ENCODE measurements at regions not wholly inside any gene's neighbourhood (a gene's known extent, or its start where the extent isn't known, plus 50 kb on each side); places are given as distances from the start of the nearest gene placed in this dataset.

GRCh38 chr12:131639270-131639940 lies 71.5 kb upstream of the SFSWAP start:
- no peak overlapping the region for H2BK20ac ChIP-seq (ENCODE audit: low read length)
- ChIA-PET CTCF (ENCODE audit: partially characterized antibody) (interaction anchor here (1.3 kb wide), 1 partner anchor 30 kb away, joined by 4 read pairs; no protein-coding TSS in a partner anchor), POLR2A (ENCODE audit: partially characterized antibody) (no interaction called here)
- H4K5ac ChIP-seq (ENCODE audit: insufficient read length, low read depth, low read length) = no peak overlapping the region
- H3K23ac ChIP-seq (ENCODE audit: insufficient read length) = no peak overlapping the region
- DNase-seq (ENCODE audit: low read depth in 1 of 2, low spot score in 2 of 2) (no peak), FAIRE-seq (no peak)
- H4K20me1 ChIP-seq (replicated peaks in 1 of 2; ENCODE audit: control insufficient read depth in 1 of 2, insufficient read depth in 2 of 2, low read length in 2 of 2) = no peaks in the 10 kb centered on the region
- no peak overlapping the region for H2AFZ ChIP-seq (ENCODE audit: low read length)
- 0 out of 2 replicates have a peak overlapping the region, but pooled peaks have one; percentile 10 for H2BK5ac ChIP-seq (ENCODE audit: low read depth, low read length)
- no peaks in the 10 kb centered on the region for H3K79me1 ChIP-seq (ENCODE audit: low read depth, low read length)
- H2AK5ac ChIP-seq (ENCODE audit: low read depth, low read length) = no peak overlapping the region
- H3K79me2 ChIP-seq (ENCODE audit: control insufficient read depth in 1 of 2, insufficient read depth in 2 of 2, low read length in 2 of 2) = no peaks in the 10 kb centered on the region
- peaks cover 11% of the 10 kb centered on the region; the same call in 1 of the 2 replicates for H3K23me2 ChIP-seq (ENCODE audit: low read depth, low read length)
- peaks cover 0 to 11% (median 4%) of the 10 kb centered on the region in 4 experiments; a peak in 4 of 7 replicates for H3K4me1 ChIP-seq (replicated peaks in 1 of 4; ENCODE audit: control insufficient read depth in 3 of 4, insufficient read depth in 4 of 4, low read length in 3 of 4)
- no peak overlapping the region for H3K56ac ChIP-seq (replicated peaks; ENCODE audit: insufficient read length, low read depth, low read length)
- H3K27ac ChIP-seq (ENCODE audit: low read depth, low read length) = no peak overlapping the region
- H2BK12ac ChIP-seq (ENCODE audit: low read depth, low read length) = peak overlapping the region; percentile 60; the same call in 1 of the 2 replicates
- H3K9me3 ChIP-seq (ENCODE audit: insufficient read depth in 2 of 2, low read depth in 1 of 2, low read length in 1 of 2) = no peaks in the 10 kb centered on the region
- H2BK15ac ChIP-seq (ENCODE audit: low read length) = no peak overlapping the region
- H3K36me3 ChIP-seq (ENCODE audit: control insufficient read depth in 2 of 4, insufficient read depth in 4 of 4, low read length in 3 of 4) = no peaks in the 10 kb centered on the region
- WGBS, 2 experiments (ENCODE audit: extremely low coverage in 1 of 2, insufficient coverage in 1 of 2, insufficient read length in 1 of 2, insufficient replicate concordance in 2 of 2, low coverage in 1 of 2, low lambda C conversion rate in 2 of 2, missing lambda C conversion rate in 1 of 2) = 83% methylated on average over 6 of the region's 12 CpGs; no CpG with 5 or more reads in 1 of the 2 experiments
- H4K91ac ChIP-seq (replicated peaks; ENCODE audit: insufficient read length, low read length) = no peak overlapping the region
- H2BK120ac ChIP-seq (replicated peaks; ENCODE audit: low read depth, low read length) = no peak overlapping the region
- H3K14ac ChIP-seq (ENCODE audit: insufficient read length) = no peak overlapping the region
- no peak overlapping the region for H3K9ac ChIP-seq (replicated peaks in 1 of 4; ENCODE audit: extremely low read depth in 1 of 4, low read depth in 3 of 4, low read length in 3 of 4)
- no peaks in the 10 kb centered on the region for H3K27me3 ChIP-seq (replicated peaks in 1 of 4; ENCODE audit: control insufficient read depth in 3 of 4, extremely low read depth in 1 of 4, insufficient read depth in 3 of 4, low read length in 3 of 4)
- H3K4ac ChIP-seq (replicated peaks; ENCODE audit: insufficient read length, low read depth, low read length) = no peak overlapping the region
- no peak overlapping the region for H4K8ac ChIP-seq (ENCODE audit: extremely low read depth, insufficient read depth, low read length)
- H3K18ac ChIP-seq (ENCODE audit: extremely low read depth, low read length) = no peak overlapping the region
- no peak overlapping the region for H3K4me2 ChIP-seq (ENCODE audit: insufficient read depth in 1 of 2, low read depth in 2 of 2, low read length in 2 of 2)
- no peak overlapping the region for H3K4me3 ChIP-seq (ENCODE audit: extremely low read depth in 1 of 4, insufficient read depth in 2 of 4, low read depth in 3 of 4, low read length in 4 of 4)
- TF ChIP-seq SIRT6 (IDR thresholded peaks at IDR 0.05; ENCODE audit: low read length) (no peak), FOSL1 (IDR thresholded peaks at IDR 0.05; ENCODE audit: insufficient read depth, low read depth, low read length) (no peak), RAD21 (IDR thresholded peaks at IDR 0.05 in 1 of 2, conservative IDR thresholded peaks at IDR 0.05 in 1 of 2; ENCODE audit: low read depth in 2 of 2, low read length in 2 of 2) (no peak), TAF1 (IDR thresholded peaks at IDR 0.05; ENCODE audit: low read depth, low read length) (no peak), NRF1 (IDR thresholded peaks at IDR 0.05; ENCODE audit: low read depth, low read length) (no peak), HDAC2 (IDR thresholded peaks at IDR 0.05; ENCODE audit: borderline replicate concordance in 1 of 2, low read depth in 2 of 2, low read length in 2 of 2) (no peak), POLR2AphosphoS5 (IDR thresholded peaks at IDR 0.05; ENCODE audit: low read depth, low read length) (no peak), EGR1 (IDR thresholded peaks at IDR 0.05; ENCODE audit: borderline replicate concordance, low read depth, low read length) (no peak), POU5F1 (IDR thresholded peaks at IDR 0.05; ENCODE audit: low read depth, low read length) (no peak), USF2 (IDR thresholded peaks at IDR 0.05; ENCODE audit: low read length) (no peak), RBBP5 (IDR thresholded peaks at IDR 0.05; ENCODE audit: borderline replicate concordance, low read depth, low read length) (no peak), BACH1 (IDR thresholded peaks at IDR 0.05; ENCODE audit: low read length) (no peak)

Measured in H1 (cell line).